ENCODE measurements at regions not wholly inside any gene's neighbourhood (a gene's known extent, or its start where the extent isn't known, plus 50 kb on each side); places are given as distances from the start of the nearest gene placed in this dataset.
A peak's percentile ranks its signal among the peaks of the same experiment; 100 is the strongest.
"Not testable (repeated sequence)": the region's sequence is repeated elsewhere in the genome, so short reads cannot be mapped to it uniquely, and the experiment has no call there.

DNA sequence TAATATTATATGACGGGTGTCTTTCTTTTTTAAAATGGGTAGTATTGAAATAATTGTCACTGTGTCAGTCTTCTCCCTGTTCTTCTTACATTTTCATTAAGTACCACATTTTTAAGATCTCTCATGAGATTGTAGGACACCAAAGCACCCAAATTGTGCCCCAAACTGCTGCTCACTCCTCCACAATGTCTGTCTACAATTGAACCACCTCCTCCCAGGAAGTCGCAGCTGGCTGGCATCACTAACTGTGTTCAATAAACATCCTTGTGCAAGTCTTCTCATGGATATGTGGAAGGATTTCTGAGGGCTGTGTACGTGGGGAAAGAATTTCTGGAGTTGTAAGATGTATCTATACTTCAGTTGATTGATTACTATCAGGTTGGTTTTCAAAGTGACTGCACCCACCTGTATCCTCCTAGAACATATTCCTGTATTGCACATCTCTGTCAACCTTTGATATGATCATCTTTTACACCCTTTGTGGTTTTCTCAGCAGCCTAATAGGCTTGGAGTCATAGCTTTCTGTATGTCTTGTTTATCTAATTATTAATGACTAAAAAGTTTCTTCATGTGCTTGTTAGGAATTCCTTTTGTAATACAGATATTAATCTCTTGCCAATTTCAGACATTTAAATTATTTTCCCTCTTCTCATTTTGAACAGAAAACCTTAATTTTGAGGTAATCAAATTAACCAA, 774.9 kb downstream of the RNF144A start:
- peak in 1 of 5 donors; percentile 38 for DNase-seq

DNA sequence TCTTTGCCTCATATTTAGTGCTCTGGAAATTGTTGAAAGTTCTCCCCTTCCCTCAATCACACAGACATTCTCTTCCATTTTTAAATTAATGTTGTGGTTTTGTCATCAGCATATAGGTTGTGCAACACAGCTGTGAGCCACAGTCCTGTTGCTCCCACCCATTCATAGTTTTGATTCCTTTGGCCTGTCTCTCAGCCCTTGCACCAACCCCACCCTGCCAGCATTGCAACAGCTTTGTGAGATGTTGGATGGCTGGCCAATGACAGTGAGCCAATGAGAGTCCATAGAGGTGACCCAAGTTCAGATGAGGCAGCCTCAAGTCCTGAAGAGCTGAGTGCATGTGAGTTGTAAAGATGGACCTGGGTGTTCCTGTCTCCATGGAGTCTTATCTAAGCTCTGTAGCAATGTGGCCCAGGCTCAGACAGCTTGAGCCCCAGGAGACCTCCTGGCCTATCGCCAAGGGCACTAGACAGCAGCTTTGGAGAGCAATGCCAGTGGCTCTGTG, 775.5 kb downstream of the RNF144A start:
- DNase-seq, result peak in 1 of 5 donors; percentile 53

DNA sequence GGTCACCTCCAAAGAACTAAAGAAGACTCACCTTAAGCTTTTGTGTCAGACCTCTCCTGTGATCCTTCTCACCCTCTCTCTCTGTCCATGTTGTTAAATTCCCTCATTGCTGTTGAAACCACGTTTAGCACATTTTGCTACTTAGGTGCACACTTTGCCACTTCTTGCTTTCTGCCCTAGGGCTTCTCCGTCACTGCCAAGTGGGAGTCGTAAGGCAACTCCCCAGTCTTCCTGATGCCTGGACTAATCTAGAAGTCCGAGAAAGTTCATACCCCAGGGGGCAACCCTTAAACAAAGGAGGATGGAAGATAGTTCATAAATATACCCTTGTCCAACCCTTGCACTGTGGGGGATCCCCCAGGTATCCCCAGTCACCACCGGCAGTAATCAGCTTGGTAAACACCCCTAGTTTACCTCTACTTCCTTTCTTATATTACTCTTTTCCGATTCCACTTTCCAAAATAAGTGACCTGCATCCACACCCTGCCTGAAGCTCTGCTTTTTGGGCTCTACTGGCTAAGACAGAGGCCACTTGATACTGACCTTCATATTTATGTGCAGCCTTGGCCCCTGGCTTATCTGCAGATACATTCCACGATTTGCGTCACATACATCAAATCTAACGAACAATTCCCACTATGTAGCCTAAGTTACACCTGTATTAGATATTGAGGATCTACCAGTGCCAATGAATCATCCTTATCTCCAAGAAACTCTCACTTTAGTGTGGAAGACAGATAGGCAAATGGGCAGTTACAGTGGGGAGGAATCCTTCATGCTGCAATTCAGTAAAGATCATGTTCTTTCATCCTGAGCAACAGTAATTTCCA, 776.2 kb downstream of the RNF144A start:
- DNase-seq, result peak in 1 of 5 donors; percentile 41

DNA sequence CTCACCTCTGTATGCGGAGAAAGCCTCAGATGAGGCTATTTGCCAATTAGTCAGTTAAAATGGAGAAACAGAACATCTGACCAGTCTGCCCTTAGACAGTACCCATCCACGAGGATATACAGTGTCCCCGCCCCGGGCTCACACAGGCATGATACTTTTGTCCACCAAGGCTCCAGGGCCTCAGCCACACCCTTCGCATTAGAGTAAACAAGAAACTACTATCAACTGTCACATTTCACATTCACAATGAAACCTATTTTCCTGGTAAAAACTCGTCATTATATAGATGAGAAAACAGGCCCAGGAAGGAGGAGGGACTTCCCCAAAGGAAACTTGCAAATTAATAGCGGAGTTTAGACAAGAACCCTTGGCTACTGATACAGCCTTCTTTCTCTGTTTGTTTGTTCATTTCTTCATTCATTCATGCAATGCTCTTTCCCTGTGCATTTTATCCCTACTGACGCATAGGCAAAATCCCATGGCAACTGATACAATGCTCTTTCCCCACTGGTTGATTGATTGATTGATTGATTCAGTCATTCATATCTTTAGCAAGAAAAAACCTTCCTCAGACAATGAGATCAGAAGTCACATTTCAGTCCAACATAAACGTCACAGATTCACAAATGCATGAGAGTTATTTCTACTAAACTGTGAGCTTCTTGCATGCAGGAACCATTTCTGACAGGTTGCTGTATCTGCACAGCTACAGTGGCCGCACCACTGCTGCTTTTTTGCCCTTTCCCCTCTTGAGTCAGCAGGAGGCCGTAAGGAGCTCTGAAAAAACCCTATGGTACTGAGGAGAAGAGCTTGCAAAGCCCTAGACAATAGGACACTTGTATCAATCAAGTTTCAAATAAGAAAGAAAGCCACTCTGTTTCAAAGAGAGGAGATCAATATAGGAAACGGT, 777.1 kb downstream of the RNF144A start:
- DNase-seq, result peak in 1 of 5 donors; percentile 89

DNA sequence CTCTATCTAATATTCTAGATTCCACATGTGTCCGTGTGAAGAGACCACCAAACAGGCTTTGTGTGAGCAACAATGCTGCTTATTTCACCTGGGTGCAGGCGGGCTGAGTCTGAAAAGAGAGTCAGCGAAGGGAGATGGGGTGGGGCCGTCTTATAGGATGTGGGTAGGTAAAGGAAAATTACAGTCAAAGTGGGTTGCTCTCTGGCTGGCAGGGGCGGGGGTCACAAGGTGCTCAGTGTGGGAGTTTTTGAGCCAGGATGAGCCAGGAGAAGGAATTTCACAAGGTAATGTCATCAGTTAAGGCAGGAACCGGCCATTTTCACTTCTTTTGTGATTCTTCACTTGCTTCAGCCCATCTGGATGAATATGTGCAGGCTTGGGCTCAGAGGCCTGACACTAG, 779.3 kb downstream of the RNF144A start:
- not testable (repeated sequence) for DNase-seq

DNA sequence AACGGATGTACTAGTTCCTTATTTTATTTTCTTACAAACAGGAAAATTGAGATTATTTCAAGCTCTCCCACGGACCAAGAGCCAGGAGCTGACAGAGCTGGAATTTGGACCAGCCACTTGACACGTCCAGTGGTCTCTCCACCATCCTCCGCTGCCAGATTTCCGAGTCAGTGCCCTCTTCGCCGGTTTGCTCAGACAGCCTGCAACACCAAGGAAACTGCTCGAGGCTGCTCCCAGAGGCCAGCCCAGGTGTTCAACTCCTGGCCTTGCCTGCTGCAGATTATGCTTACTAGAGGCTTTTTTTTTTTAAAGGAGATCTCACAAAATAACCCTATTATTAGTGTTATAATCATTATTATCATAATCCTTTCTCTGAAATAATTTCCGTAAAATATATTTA, 779.8 kb downstream of the RNF144A start:
- DNase-seq, result no peak

DNA sequence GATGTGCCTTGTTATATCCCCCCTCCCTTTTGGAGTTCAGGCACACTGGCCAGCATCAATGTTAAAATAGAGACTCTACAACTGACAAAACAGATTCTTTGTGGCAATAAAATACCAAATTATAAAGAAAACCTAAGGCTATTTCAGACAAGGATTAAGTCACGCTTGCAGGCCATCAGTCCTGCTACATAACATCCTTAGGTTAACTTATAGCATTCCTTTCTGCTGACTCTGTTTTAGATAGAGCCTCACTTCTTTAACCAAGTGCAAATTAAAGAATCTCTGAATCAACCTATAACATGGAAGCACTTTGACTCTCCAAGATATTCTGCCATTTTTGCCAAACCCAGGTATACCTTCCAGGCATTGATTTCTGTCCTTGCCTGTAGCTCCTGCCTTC, 784.6 kb downstream of the RNF144A start:
- no peak for DNase-seq

DNA sequence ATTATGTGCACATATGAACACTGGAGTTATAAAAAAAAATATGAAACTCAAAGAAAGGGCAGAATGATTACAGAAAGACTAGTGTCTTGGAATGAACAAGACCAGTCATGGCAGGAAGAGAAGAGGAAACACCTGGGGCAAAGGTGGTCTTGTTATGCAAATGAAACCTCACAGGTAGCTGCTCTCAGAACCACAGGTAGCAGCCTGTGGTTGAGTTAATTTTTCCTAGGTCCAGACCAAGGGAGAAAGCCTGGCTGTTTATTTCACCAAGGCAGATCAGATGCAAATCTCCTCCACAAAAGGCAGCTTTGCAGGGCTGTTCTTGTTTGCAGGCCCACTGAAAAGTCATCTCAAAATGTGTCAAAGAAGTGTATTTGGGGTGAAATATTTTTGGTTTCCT, 785.8 kb downstream of the RNF144A start:
- no peak for DNase-seq

DNA sequence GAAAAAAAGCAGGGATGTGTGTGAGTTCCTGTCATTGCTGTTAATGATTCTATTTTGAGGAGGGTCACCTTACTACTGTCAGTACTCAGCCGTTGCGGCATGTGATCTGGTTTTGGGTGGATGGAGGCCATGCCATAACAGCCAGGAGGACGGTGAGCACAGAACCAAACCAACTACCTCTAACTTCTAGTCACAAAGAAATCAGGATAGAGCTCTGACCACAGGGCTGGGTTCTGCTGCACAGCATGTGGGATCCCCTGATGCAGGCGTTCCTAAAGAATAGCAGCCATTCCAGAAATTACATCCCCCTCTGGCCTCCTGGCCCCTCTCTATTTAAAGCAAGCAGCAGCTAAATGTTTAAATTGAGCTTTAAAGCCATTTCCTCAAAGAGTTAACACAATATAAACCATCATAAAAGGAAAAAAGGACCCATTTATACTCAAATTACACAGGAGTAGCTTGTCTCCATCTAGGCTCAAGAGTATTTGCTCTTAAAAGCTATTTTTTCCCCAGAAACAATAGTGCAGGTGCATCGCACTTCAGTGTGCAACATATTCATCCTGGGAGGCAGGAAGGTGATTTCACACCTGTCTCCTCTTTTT, 786.4 kb downstream of the RNF144A start:
- DNase-seq, result no peak

DNA sequence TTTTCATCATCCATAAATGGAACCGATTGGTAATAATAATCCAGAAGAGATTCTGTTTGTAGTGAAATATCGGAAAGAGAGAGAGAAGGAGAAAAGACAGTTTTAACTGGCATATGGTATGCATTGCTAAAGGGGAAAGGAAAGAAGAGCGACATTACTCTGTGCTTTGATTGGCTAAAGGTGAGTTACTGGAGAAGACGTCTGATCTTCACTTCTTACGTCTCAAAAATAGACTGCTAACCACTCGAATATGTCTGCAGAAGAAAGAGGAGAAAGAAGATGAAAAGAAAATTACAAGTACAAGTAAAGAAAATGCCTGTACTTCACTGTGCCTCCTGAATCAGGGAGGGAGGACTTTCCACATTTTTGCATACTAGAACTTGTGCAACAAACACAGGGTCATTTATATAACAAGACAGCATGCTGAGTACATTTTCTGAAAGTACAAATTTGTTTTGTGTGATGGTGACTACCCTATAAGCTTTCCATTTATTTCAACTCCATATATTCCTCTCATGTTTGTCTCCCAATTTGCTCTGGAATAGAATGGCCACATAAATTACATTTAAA, 787.2 kb downstream of the RNF144A start:
- no peak for DNase-seq

DNA sequence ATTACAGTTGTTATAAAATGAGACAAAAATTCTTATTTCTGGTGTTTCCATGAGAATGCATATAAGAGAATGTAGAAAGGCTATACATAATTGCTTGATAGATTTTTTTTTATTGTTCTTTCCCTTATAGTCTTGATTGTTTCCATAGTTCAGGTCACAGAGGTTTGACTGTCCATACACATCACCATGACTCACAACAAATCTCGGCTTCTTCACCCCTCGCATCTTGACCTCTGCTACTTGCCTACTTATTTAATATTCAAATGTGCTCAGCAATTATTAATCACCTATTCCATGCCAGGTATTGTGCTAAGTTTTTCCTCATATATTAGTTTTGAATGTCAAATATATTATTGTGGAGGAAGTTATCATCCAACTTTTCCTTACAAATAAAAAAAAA, 789.6 kb downstream of the RNF144A start:
- no peak for DNase-seq

DNA sequence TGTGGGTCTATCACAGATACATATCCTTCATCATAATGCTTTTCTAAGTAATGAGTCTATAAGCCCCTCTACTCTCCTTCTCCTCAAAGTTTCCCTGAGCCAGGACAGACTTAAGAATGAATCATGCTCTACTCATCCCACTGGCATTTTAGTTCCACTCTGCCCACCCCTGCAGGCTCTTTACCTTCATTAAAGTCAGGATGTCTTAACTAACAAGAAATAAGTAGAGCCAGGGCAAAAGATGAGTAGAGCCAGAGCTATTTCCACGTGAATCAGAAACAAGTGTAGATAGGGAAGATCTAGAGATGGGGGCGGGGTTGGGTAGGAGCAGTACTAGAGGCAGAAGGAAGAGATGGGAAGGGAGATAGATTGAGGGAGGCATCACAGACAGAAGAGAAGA, 790.5 kb downstream of the RNF144A start:
- DNase-seq, result no peak

DNA sequence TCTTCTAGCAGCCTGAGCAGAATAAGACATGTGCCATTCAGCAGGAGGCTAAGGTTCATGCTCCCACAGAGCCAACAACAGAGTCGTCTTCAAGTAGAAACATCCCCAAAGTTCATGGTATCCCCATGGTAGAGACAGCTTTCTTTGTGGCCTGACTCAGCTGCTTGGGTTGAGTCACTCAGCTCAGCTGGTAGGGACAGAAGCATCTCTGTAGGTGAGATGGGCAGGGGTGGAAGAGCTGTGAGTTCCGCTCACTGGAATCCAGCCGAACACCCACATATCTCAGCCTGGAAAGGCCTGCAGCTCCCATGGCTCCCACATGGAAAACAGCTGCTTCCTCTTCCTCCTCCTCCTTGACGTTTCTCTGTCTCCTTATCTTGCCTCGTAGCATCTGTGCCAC, 792.7 kb downstream of the RNF144A start:
- DNase-seq, result no peak

DNA sequence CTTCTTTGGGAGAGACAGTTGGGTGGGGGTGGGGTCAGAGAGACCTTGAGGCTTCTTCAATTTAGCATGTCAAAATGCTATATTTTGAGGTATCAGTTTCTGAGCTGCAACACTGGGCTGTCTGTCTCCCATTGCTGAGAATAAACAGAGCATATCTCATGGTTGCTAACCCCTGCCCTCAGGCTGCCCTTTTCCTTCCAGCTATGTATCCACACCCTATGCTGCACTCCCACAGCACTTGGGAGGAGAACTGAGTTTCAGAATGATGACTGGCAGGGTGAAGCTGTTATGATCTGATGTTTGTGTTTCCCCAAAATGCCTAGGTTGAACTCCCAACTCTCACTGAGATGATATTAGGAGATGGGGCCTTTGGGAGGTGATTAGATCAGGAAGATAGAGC, 794.0 kb downstream of the RNF144A start:
- DNase-seq, result no peak

DNA sequence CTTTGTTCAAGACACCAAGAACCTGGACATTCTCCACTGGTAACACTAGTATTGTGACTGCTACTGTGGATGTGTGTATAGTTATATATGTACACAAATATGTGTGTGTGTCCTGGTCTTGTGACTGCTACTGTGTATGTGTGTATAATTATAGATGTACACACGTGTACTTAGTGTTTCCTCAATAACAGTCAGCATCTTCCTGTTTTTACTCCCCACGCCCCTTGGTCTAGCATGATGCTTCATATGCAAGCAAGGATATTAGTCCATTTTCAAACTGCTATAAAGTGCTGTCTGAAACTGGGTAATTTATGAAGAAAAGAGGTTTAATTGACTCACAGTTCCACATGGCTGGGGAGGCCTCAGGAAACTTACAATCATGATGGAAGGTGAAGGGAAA, 802.7 kb downstream of the RNF144A start:
- no peak for DNase-seq

DNA sequence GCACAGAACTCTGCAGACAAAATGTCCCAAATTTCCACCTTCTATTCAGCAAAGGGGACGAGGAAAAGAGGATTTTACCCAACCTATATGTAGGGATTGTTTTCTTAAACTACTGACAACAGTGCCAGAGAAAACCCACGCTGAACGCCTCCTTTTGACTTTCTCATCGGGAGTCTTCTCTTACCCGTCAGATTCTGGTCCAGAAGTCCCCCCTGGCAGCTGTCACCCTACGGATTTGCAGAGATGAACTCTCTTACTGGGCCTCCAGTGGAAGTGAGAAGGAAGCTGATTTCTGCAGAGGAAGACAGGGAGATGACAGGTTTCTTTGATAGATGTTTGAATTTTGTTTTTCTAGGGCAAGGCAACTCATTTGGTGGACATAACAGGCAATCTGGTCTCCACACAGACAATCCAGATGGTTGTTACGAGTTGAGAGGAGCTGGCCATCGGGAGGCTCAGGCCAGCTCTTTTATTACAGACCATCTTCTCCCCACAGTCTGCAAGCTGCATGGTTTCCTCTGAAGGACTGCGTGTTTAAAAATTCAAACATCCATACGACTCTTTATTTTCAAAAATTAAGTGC, 804.3 kb downstream of the RNF144A start:
- no peak for DNase-seq

DNA sequence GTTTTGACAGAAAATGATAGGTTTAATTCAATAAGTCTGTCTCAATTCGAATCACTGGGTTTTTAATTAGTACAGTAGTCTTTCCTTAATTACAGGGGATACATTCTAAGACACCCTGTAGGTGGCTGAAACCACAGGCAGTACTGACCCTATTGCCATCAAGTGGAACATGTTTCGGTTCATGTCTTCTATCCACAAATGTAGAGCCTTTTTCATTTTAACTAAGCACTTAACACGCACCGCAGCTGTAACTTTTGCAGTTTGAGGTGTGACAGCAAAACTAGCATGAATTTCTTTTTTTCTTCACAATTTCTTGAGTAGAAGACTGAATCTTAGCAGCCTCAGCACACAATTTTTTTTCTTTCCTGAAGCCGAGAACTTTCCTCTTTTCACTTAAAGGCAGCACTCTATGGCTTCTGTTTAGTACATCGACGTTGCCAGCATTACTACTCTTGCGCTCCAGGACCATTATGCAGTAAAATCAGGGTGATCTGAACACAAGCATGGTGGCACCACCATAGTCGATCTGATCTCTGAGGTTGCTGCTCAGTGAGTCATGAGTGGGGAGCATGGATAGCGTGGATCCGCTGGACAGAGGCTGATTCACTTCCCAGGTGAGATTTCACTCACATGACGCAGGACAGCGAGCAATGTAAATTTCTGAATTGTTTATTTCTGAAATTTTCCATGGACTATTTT, 805.1 kb downstream of the RNF144A start:
- DNase-seq, result no peak

DNA sequence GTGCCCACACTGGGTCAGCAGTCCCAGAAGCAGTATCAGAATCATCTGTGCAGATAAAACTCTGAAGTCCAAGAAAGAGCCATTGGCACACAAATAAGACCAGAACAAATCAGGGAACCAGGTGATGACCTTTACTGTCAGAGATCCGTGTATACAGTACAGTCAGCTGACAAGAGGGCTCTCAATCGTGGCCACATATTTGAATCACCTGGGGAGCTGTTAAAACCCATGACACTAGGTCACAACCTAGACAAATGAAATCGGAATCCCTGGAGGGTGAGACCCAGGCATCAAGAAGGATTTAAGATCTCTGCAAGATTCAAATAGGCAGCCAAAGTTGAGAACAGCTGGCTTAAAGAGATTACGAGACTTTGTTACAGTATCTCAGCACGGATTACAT, 807.1 kb downstream of the RNF144A start:
- no peak for DNase-seq

DNA sequence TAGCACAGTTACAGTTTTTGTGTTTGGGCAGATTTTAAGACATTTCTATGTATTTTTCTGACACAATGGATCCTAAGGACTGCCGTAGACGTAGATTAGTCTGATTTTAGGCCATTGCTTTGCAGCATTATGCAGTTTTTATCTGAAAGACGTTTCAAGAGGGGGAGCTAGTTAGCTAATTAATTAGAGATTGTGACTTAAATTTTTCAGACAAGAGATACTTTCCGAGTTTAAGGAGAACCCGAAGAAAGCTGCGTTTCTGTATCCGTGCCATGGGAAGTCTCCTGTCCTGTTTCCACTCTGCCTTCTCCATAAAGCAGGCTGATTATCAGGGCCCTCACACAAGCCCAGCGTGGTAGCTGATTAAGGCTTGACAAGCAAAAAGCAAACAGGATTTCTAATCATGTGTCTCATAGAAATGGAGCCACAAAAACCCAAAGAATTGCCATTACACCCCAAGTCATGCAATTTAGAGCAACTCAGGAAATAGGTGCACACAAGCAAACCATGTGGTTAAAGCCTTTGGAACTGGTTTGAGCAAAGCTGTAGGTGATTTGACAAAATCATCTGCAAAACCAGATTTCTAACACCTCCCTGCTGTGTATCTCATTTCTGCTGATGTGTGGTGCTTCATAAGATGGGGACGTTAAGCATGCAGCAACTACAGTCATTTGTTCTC, 808.1 kb downstream of the RNF144A start:
- DNase-seq, result peak in 1 of 5 donors; percentile 92

DNA sequence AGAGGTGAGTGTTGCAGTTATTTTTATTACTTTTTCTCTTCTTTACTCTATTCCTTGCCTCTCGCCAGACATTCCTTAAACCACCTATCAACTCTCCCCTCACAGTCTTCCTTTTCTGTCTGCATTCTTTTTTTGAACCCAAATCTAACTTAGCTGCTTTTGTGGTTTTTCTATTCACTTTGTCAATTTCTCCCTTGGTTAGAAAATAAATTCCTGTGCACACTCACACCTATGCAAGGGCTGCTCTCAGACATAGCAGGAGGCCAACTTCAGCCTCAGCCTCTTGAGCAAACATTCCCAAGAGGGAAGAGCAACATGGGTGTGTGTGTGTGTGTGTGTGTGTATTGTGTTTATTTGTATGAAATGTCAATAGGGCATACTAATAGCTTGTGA, 808.6 kb downstream of the RNF144A start:
- no peak for DNase-seq

DNA sequence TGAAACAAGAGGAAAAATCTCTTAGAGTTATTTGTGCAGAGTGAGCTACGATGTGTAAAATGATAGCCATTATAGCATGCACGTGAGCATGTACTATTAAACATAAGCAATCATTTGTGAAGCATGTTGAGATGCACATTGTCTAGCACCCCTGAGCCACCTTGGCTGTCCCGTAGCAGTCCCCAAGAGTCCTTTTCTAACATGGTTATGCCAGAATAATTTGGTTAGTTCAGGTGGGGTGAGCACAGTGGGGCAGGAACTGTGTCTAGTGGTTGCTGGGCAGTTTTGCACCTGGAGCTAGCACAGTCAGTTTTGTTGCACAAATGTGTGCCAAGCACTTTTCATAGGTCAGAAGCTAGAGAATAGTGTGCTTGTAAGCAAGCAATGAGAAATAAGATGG, 809.8 kb downstream of the RNF144A start:
- DNase-seq, result peak in 1 of 5 donors; percentile 52
